NCI-H345 (cell line): ENCODE measurements at regions not wholly inside any gene's neighbourhood (a gene's known extent, or its start where the extent isn't known, plus 50 kb on each side); places are given as distances from the start of the nearest gene placed in this dataset.
A peak's percentile ranks its signal among the peaks of the same experiment; 100 is the strongest.

Experiments used
- DNase-seq: peaks from one replicate; lab custom pipeline; 2025; lab: John Stamatoyannopoulos, UW

DNA sequence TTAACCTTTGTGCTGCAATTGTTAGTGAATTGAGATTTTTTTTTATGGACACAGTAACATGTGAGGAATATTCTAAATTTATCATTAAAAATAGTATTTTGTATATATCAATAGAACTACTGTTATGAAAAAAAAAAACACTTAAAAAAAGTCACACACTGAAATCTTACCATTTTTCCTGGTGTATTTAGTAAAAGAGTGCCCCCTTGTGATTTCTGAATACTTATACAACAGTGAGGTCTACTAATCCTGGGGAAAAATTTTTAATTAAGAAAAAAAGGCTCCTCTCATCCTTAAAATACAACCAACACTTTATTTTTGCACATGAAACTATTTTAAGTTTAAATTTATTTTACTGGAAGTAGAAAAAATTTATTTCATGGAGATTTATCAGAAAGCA lies 56.4 kb upstream of the SPOCK3 start:
- DNase-seq, result peak; percentile 0

DNA sequence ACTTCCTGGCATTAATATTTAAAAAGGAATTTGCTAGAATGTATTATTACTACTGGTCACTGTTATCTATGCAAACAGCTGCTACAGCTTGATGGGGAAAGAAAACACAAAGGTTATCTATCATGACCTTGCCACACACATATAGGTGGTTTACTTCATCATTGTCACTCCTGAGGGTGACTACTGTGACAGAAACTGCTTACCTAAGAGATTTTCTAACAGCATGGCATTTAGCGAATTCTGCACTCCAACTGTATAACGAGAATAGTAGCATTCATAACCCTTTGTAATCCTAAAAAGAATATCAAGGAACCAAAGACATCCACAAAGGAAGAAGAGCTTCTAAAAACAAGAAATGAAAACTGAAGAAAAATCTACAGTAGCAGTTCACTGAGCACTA lies 74.6 kb upstream of the SPOCK3 start:
- DNase-seq, result no peak

DNA sequence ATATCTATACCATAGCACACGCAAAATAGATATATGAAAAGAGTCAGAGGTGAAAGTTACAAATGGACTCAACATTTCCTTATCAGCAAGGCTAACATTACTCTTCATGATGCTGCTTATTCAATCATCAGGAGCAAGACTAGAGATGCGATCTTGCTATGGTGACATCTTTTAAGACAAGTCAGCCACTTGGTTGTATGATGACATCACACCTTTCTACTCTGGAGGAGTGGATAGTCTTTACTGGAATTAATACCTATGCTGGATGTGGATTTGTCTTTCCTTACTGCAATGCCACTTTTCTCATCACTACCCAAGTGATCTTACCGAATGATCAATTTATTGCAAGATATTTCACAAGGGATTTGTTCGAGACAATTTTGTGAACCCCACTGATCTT lies 87.0 kb upstream of the SPOCK3 start:
- no peak for DNase-seq

DNA sequence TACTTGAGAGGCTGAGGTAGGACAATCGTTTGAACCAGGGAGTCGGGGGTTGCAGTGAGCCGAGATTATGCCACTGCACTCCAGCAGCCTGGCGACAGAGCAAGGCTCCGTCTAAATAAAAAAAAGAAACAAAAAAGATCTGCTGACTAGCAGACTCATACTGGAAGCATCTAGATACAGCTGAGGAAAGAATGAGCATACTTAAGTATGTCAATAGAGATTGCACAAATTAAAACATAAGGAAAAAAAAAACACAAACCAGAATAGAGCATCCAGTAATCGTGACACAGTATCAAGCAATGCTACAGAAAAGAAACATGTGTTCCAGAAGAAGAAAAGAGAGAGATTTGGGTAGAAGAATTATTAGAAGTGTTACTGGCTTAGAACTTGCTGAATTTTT lies 105.5 kb upstream of the SPOCK3 start:
- DNase-seq, result no peak

DNA sequence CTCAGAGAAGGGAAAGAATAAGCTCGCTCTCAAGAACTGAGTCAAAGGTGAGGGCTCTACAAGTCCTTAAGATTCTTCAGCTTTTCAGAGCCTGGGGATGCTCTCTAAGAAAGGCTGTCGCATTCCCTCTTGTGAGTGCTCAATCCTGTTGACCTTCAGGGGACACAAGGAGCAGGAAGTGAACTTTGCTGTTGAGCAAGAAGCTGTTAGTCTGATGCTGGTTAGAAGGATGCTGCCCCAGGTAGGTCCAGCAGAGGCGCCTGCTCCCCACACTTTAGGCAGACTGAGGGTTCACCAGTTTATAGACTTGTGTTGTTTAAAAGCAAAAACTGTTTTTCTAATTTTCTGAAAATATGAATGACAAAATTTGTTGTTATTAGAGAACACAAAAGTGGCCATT lies 125.4 kb upstream of the SPOCK3 start:
- no peak for DNase-seq

DNA sequence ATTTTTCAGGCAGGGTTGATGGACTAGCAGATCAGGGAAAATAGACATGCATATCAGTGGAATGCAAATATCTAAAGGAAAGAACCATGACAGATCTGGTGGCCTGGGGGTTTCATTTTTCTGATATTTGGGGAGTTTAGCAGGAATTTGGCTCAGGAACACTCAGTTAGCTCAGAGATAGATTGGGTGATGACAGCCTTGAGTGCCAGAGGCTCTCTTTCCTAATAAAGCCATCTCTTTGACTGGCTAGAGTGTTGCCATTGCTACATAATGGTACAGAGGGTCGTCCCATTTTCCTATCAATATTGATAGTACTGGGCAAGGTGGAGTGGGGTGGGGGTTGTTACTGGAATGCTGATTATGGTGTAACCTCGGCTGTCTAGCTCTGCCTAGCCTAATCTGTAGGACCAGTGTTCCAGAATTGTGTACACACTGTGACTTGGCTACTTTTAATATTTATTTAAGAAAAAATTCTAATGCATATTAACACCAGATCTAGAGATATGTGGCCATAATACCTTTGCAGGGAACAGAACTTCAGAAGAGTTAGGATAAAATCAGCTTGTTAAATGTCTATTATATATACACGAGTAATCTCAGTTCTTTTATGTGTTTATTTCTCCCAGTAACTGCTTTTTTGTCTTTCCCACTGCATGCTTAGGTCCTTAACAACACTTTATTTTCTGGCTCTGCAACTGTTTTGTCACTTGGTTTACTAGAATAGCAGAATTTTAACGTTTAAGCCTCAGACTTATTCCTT lies 145.0 kb upstream of the SPOCK3 start:
- no peak for DNase-seq

GRCh38 chr4:167380964-167381363 lies 146.7 kb upstream of the SPOCK3 start:
- no peak for DNase-seq

GRCh38 chr4:167383291-167383690 lies 149.0 kb upstream of the SPOCK3 start:
- no peak for DNase-seq

DNA sequence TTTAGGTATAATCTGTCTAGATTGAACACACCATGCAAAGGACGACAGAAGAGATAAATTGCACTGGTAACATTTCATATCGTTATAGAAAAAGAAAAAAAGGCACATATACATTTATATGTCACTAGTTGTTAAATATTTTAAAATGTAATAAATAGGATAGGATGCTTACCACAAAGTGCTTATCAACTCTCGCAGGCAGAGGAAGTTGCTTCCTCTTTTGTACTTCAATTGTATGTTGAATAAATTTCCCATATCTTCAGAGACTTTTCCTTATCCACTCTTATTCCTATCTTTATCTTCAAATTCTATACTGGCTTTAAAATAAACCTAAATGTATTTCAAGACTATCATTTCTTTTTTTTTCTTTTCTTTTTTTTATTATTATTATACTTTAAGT lies 163.3 kb upstream of the SPOCK3 start:
- no peak for DNase-seq

DNA sequence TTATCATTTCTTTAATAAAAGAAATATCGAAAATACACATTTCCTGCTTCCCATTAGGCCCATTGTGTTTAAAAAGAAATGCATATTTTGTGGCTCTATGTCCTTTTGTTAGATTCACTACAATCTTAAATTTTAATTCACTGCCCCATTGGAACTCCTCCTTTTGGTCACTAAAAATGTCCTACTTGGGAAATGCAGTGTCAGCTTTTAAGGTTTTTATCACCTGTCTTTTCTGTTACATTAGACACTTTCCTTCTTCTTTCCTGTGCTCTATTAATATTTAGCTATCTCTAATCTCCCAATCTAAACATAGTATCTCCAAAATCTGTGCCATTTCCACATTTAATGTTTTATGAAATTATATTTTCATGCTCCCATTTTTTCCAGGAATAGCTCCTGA lies 164.9 kb upstream of the SPOCK3 start:
- DNase-seq, result no peak

DNA sequence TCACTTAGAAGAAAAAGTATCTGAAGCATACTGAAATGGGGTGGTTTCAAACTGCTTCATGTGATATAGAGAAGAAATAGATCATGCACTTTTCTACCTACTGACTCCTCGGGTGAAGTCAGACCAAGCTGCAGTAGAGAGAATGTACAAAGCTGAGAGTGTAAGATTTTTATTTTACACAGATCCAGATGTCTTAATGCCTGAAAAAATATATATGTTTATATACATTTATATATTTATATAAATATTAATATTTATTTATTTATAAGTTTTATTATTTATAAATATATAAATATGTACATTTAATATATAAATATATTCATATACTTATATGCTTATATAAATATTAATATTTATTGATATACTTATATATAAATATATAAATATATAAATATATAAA lies 171.9 kb upstream of the SPOCK3 start:
- DNase-seq, result no peak

GRCh38 chr4:167415461-167415860 lies 181.2 kb upstream of the SPOCK3 start:
- DNase-seq, result no peak

GRCh38 chr4:167419468-167420140 lies 185.3 kb upstream of the SPOCK3 start:
- DNase-seq, result no peak

- DNase-seq, result no peak
Measured at GRCh38 chr4:167421201-167421600, 186.9 kb upstream of the SPOCK3 start.

DNA sequence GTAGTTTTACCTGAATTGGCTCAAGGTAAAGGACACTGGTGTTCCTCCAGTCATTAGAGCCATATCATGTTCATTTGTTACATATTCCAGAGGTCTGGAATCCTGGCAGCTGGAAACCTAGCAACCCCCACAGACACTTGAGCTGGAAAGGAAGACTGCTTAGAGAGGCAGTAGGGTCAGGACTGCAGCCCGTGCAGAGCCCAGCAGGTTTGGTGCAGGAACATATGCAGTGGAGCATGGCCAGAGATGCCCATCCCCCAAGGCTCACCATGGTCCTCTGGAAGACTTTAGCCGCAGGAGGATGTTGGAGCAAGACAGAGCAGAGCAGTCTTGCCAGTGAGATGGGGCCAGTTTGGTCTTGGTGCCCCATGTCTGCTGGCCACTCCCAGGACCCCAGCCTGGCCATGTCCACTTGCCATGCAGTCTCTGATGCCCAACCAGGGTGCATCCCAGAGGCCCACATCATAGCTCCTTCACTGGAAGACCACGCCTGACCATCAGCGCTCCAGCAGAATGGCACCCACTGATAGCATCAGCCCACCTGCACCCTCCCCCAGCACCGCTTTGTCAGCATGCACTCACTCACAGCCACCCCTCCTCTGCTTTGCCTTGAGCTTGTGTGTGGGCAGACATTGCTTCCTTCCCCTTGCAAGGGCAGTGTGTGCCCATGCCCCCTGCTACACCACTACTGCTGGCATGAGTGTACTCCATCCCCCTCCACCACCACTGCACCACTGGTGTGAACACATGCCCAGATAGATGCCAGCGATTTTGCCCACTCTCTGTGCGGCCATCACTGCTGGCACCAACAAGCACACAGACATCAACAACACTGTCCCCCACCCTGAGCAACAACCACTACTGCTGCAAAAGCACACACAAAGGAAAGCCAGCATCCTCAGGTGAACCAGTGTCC lies 190.3 kb upstream of the SPOCK3 start:
- DNase-seq, result no peak

- peak; percentile 43 for DNase-seq
Measured at GRCh38 chr4:167428156-167428555, 193.9 kb upstream of the SPOCK3 start.

DNA sequence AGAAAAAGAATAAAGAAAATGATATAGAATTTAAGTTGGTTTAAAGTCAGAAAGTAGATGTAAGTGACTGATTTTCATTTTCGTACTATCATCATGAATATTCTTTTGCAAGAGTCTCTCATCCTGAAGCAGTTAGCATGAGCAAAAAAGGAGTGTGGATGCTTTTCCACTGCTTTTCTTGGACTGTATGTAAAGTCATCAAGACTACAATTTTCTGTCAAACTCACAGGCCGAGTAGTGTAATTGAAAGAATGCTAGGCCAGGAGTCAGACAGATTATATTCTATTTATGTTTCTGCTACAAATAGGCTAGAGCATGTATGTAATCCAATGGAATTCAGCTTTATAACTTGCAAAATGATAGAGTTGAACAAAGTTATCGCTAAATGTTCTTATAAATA lies 197.1 kb upstream of the SPOCK3 start:
- DNase-seq, result no peak

DNA sequence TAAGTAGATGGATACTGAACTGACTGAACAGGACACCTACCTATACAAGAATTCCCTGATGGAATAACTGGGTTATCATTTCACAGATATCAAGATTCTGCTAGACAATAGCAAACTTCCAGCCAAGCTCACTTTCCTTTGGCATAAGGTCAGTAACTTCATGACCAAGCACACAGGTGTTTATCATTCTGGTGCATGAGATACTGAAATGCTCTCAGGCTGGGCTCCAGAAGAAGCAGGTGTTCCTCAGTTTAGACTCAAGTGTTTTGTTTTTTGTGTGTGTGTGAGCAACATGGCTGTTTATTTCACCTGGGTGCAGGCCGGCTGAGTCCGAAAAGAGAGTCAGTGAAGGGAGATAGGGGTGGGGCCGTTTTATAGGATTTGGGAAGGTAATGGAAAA lies 201.5 kb upstream of the SPOCK3 start:
- DNase-seq, result no peak

DNA sequence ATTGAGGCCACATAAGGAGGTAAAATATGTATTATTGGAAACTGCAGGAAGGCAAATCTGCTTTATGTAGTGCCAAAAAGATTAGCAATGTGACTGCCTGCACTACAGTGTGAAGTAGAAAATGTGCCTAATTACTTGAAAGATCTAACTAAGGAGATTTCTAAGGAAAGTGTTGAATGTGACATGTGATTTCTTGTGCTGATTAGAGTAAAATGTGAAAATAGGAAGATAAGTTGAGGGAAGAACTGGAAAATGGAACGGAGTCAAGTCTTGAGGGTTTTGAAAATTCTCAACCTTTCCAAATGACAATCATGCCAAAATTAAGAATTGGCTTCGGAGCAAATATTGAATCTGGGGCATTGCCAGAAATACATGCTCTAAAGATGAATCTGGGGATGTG lies 209.5 kb upstream of the SPOCK3 start:
- no peak for DNase-seq

GRCh38 chr4:167452922-167453430 lies 218.7 kb upstream of the SPOCK3 start:
- DNase-seq, result no peak

- no peak for DNase-seq
Measured at GRCh38 chr4:167456619-167457018, 222.3 kb upstream of the SPOCK3 start.

DNA sequence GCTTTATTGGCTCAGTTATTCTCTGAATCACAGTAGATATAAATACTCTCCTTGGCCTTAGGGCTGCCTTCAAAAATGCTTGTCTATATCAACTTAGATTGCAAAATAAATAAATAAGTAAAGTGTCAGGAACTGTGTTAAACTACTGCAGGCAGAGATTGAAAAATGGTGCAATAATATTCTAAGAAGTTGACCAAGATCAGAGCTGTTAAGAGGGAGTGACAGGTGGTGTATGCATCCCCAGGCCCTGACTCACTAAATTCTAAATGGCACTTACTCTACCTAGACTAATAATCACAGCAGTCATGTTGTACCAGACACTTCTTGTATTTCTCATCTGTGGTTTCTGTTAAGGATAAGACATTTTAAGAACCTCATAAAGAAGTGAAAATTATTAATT lies 235.1 kb upstream of the SPOCK3 start:
- no peak for DNase-seq

DNA sequence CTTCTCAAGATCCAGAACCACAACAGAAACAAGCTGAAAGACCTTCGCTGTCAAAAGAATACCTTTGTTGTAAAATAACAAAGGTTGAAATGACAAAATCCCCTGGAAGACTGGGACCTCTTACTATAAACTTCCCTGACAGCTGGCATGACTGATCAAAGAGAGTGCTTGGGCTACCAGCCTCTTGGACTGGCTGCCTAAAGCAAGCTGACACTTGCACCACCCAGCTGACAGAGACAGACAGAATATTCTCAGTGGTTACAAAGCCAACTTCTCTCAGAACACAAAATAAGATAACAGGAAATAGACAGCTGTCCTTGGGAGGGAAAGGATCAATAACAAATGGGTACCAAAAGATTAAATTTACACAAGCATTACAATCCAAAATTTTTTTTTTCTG lies 241.7 kb upstream of the SPOCK3 start:
- DNase-seq, result no peak
